Vagina (tissue), 2 donors: ENCODE measurements at regions not wholly inside any gene's neighbourhood (a gene's known extent, or its start where the extent isn't known, plus 50 kb on each side); places are given as distances from the start of the nearest gene placed in this dataset.

Experiments
- POLR2A ChIP-seq, 2 donors: fragments of 450-650 bp; IDR thresholded peaks; one replicate each; pipeline ENCODE4 v1.6.1; 2017; ENCODE audit warnings: antibody characterized with exemption in 2 of 2, mild to moderate bottlenecking in 2 of 2, moderate library complexity in 2 of 2
- POLR2AphosphoS5 ChIP-seq, 2 donors: sonication (generic); formaldehyde crosslinking; IDR thresholded peaks; one replicate each; pipeline ENCODE4 v1.9.0; 2017; ENCODE audit warnings: antibody characterized with exemption in 2 of 2, mild to moderate bottlenecking in 2 of 2, low read depth in 1 of 2; ENCODE audit not compliant: insufficient read depth in 1 of 2

- TF ChIP-seq POLR2AphosphoS5 (IDR thresholded peaks at IDR 0.05; ENCODE audit: insufficient read depth in 1 of 2, low read depth in 1 of 2) (no peak), POLR2A (IDR thresholded peaks at IDR 0.05) (no peak)
Observed at GRCh38 chr4:155094201-155094820, 114.1 kb upstream of the NPY2R start.
